BE2C (cell line): ENCODE measurements at regions not wholly inside any gene's neighbourhood (a gene's known extent, or its start where the extent isn't known, plus 50 kb on each side); places are given as distances from the start of the nearest gene placed in this dataset.

Experiments
- DNase-seq: peaks from one replicate; pipeline ENCODE4 v3.0.0-alpha.2; 2020
- H3K27me3 ChIP-seq: fragments of 250-450 bp; sonication (Bioruptor Pico); 2 replicates; pipeline ENCODE4 v1.5.1; 2020; ENCODE audit warnings: mild to moderate bottlenecking
- H3K36me3 ChIP-seq: fragments of 250-450 bp; sonication (Bioruptor Pico); 2 replicates; pipeline ENCODE4 v1.5.1; 2020; ENCODE audit warnings: mild to moderate bottlenecking
- H3K4me1 ChIP-seq: fragments of 250-450 bp; sonication (Bioruptor Pico); 2 replicates; pipeline ENCODE4 v1.5.1; 2020
- H3K4me3 ChIP-seq: 2 replicates; pipeline ENCODE4 v1.5.1; 2011; ENCODE audit warnings: low read depth, low read length
- H3K9me3 ChIP-seq: fragments of 250-450 bp; sonication (Bioruptor Pico); 2 replicates; pipeline ENCODE4 v1.5.1; 2020
- CTCF ChIP-seq: IDR thresholded peaks from 2 replicates; pipeline ENCODE4 v1.5.1; 2012; ENCODE audit warnings: mild to moderate bottlenecking, low read depth, low read length

GRCh38 chr2:146489386-146489785 lies 1355.4 kb upstream of the ACVR2A start:
- H3K4me3 ChIP-seq, result no peak overlapping the region
- no peaks in the 10 kb centered on the region for H3K4me1 ChIP-seq
- no peaks in the 10 kb centered on the region for H3K9me3 ChIP-seq
- DNase-seq, result no peak
- no peaks in the 10 kb centered on the region for H3K36me3 ChIP-seq
- no peak for TF ChIP-seq CTCF
- H3K27me3 ChIP-seq, result no peaks in the 10 kb centered on the region

- TF ChIP-seq CTCF, result no peak
- H3K27me3 ChIP-seq, result no peaks in the 10 kb centered on the region
- no peaks in the 10 kb centered on the region for H3K4me1 ChIP-seq
- no peak overlapping the region for H3K4me3 ChIP-seq
- no peak for DNase-seq
- no peaks in the 10 kb centered on the region for H3K9me3 ChIP-seq
- H3K36me3 ChIP-seq, result no peaks in the 10 kb centered on the region
Measured at GRCh38 chr2:146481629-146482028, 1363.2 kb upstream of the ACVR2A start.

GRCh38 chr2:146477383-146477782 lies 1367.4 kb upstream of the ACVR2A start:
- no peaks in the 10 kb centered on the region for H3K36me3 ChIP-seq
- H3K4me1 ChIP-seq, result no peaks in the 10 kb centered on the region
- H3K9me3 ChIP-seq, result no peaks in the 10 kb centered on the region
- DNase-seq, result no peak
- no peaks in the 10 kb centered on the region for H3K27me3 ChIP-seq
- TF ChIP-seq CTCF, result no peak
- H3K4me3 ChIP-seq, result no peak overlapping the region

- no peak overlapping the region for H3K4me3 ChIP-seq
- H3K9me3 ChIP-seq, result no peaks in the 10 kb centered on the region
- DNase-seq, result no peak
- no peaks in the 10 kb centered on the region for H3K4me1 ChIP-seq
- TF ChIP-seq CTCF, result no peak
- H3K36me3 ChIP-seq, result no peaks in the 10 kb centered on the region
- no peaks in the 10 kb centered on the region for H3K27me3 ChIP-seq
Measured at GRCh38 chr2:146468578-146468977, 1376.3 kb upstream of the ACVR2A start.

- no peak for DNase-seq
- TF ChIP-seq CTCF, result no peak
- Histone ChIP-seq H3K27me3 (no peaks in the 10 kb centered on the region), H3K4me3 (no peak overlapping the region), H3K4me1 (no peaks in the 10 kb centered on the region), H3K36me3 (no peaks in the 10 kb centered on the region), H3K9me3 (no peaks in the 10 kb centered on the region)
Measured at GRCh38 chr2:146467425-146467824, 1377.4 kb upstream of the ACVR2A start.

GRCh38 chr2:146465460-146465859 lies 1379.4 kb upstream of the ACVR2A start:
- Histone ChIP-seq H3K9me3 (no peaks in the 10 kb centered on the region), H3K4me3 (no peak overlapping the region), H3K27me3 (no peaks in the 10 kb centered on the region), H3K36me3 (no peaks in the 10 kb centered on the region), H3K4me1 (no peaks in the 10 kb centered on the region)
- no peak for TF ChIP-seq CTCF
- DNase-seq, result no peak
